ENCODE measurements at regions not wholly inside any gene's neighbourhood (a gene's known extent, or its start where the extent isn't known, plus 50 kb on each side); places are given as distances from the start of the nearest gene placed in this dataset.

DNA sequence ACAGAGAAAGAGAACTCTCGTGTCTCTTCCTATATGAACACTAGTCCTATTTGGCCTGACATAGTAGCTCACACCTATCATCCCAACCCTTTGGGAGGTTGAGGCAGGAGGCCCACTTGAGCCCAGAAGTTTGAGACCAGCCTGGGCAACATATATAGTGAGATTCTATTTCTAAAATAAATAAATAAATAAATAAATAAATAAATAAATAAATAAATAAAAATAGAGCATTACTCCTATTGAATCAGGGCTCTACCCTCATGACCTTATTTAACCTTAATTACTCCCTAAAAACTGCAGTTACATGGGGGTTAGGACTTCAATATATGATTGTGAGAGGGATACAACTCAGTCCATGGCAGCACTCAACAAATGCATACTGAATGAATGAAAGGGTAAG lies 61.2 kb upstream of the GSC start:
- TF ChIP-seq POLR2A (IDR thresholded peaks at IDR 0.05) = no peak
- TF ChIP-seq, protein P1, sequence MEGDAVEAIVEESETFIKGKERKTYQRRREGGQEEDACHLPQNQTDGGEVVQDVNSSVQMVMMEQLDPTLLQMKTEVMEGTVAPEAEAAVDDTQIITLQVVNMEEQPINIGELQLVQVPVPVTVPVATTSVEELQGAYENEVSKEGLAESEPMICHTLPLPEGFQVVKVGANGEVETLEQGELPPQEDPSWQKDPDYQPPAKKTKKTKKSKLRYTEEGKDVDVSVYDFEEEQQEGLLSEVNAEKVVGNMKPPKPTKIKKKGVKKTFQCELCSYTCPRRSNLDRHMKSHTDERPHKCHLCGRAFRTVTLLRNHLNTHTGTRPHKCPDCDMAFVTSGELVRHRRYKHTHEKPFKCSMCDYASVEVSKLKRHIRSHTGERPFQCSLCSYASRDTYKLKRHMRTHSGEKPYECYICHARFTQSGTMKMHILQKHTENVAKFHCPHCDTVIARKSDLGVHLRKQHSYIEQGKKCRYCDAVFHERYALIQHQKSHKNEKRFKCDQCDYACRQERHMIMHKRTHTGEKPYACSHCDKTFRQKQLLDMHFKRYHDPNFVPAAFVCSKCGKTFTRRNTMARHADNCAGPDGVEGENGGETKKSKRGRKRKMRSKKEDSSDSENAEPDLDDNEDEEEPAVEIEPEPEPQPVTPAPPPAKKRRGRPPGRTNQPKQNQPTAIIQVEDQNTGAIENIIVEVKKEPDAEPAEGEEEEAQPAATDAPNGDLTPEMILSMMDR (IDR thresholded peaks at IDR 0.05) = no peak
- no peak for TF ChIP-seq EP300 (IDR thresholded peaks at IDR 0.05)
- TF ChIP-seq POLR2AphosphoS5 (IDR thresholded peaks at IDR 0.05) = no peak
